GM12878 (cell line): ENCODE measurements at regions not wholly inside any gene's neighbourhood (a gene's known extent, or its start where the extent isn't known, plus 50 kb on each side); places are given as distances from the start of the nearest gene placed in this dataset.

Source experiments
- ATAC-seq: fragments of 200-7000 bp; cut with Tn5 transposase; 3 replicates; pipeline ENCODE4 v1.9.1; 2020; ENCODE audit warnings: mild to moderate bottlenecking, moderate library complexity
- BruUV-seq: library from RNA; stranded (reverse); fragments of 400-500 nt; replicated peaks from 2 replicates; lab custom pipeline; 2021; lab: Mats Ljungman, UMichigan
- CTCF ChIA-PET: fragments of 300-600 bp; sonication (Branson Sonifier 250); formaldehyde crosslinking; extraction: SDS; loops from one replicate; lab custom pipeline; 2021; ENCODE audit warnings: inconsistent platforms; lab: Yijun Ruan, JAX
- POLR2A ChIA-PET: fragments of 350-600 bp; formaldehyde crosslinking; extraction: SDS; loops from one replicate; lab custom pipeline; 2021; ENCODE audit warnings: inconsistent platforms; lab: Charles Lee
- RAD21 ChIA-PET: fragments of 300-600 bp; sonication (Branson Sonifier 250); formaldehyde crosslinking; loops from one replicate; lab custom pipeline; 2023; ENCODE audit warnings: antibody characterized with exemption; ENCODE audit not compliant: unreplicated experiment; lab: Charles Lee
- SMC1A ChIA-PET: fragments of 300-600 bp; sonication (Branson Sonifier 250); formaldehyde crosslinking; loops from one replicate; lab custom pipeline; 2023; ENCODE audit not compliant: unreplicated experiment, uncharacterized antibody; lab: Charles Lee
- DNase-seq: peaks from one replicate; pipeline ENCODE4 v3.0.0-alpha.2; 2011; ENCODE audit warnings: low read depth, low spot score
- FAIRE-seq: peaks from 3 replicates; lab custom pipeline; 2011; peaks lifted over from hg19 to GRCh38; lab: Jason Lieb, UNC
- H2AFZ ChIP-seq: 2 replicates; pipeline ENCODE4 v1.6.0; 2011; ENCODE audit warnings: low read depth, low read length, control low read depth; ENCODE audit not compliant: control insufficient read depth
- H3K27ac ChIP-seq: 2 replicates; pipeline ENCODE4 v1.5.1; 2011; ENCODE audit warnings: control low read depth; ENCODE audit not compliant: control insufficient read depth, insufficient read depth
- H3K27me3 ChIP-seq, 2 experiments: replicated peaks in 1 of 2; 2 replicates each; pipeline versions ENCODE4 v1.6.0 to v1.6.1; 2011; ENCODE audit warnings: low read length in 1 of 2; ENCODE audit not compliant: control insufficient read depth in 2 of 2, insufficient read depth in 2 of 2
- H3K36me3 ChIP-seq, 2 experiments: 2 replicates each; pipeline ENCODE4 v1.5.1; 2011; ENCODE audit warnings: low read length in 1 of 2; ENCODE audit not compliant: control insufficient read depth in 2 of 2, insufficient read depth in 2 of 2
- H3K4me1 ChIP-seq: 2 replicates; pipeline ENCODE4 v1.6.1; 2011; ENCODE audit warnings: mild to moderate bottlenecking, low read length, moderate library complexity, mixed read lengths; ENCODE audit not compliant: control insufficient read depth, insufficient read depth
- H3K4me2 ChIP-seq: 2 replicates; pipeline ENCODE4 v1.6.0; 2011; ENCODE audit warnings: control low read depth; ENCODE audit not compliant: control insufficient read depth, insufficient read depth
- H3K4me3 ChIP-seq: fragments of 200-600 bp; sonication (generic); 2 replicates; pipeline ENCODE4 v1.5.1; 2016
- H3K79me2 ChIP-seq: 2 replicates; pipeline ENCODE4 v1.6.0; 2011; ENCODE audit warnings: low read length; ENCODE audit not compliant: control insufficient read depth, insufficient read depth
- H3K9ac ChIP-seq: 2 replicates; pipeline ENCODE4 v1.8.0; 2011; ENCODE audit warnings: low read length, control low read depth, mixed read lengths; ENCODE audit not compliant: control insufficient read depth, insufficient read depth
- H3K9me3 ChIP-seq: replicated peaks from 3 replicates; pipeline ENCODE4 v1.5.1; 2011; ENCODE audit warnings: mild to moderate bottlenecking, low read length; ENCODE audit not compliant: control insufficient read depth, insufficient read depth
- H4K20me1 ChIP-seq: 2 replicates; pipeline ENCODE4 v1.6.0; 2011; ENCODE audit not compliant: control insufficient read depth, insufficient read depth
- ATF3 ChIP-seq: IDR thresholded peaks from 2 replicates; pipeline ENCODE4 v1.6.1; 2011; ENCODE audit warnings: low read depth, mild to moderate bottlenecking, low read length, moderate library complexity, borderline replicate concordance; ENCODE audit errors: extremely low read depth
- BACH1 ChIP-seq: fragments of 450-650 bp; IDR thresholded peaks from 2 replicates; pipeline ENCODE4 v1.6.1; 2017; ENCODE audit warnings: mild to moderate bottlenecking, borderline replicate concordance
- CBFB ChIP-seq: IDR thresholded peaks from 2 replicates; pipeline ENCODE4 v1.6.1; 2016; ENCODE audit warnings: antibody characterized with exemption, low read depth
- DPF2 ChIP-seq: fragments of 450-650 bp; IDR thresholded peaks from 2 replicates; pipeline ENCODE4 v1.6.1; 2017; ENCODE audit warnings: mild to moderate bottlenecking
- E2F4 ChIP-seq: IDR thresholded peaks from 2 replicates; pipeline ENCODE4 v1.6.1; 2012; ENCODE audit warnings: low read depth, low read length, improper control_type of control experiment
- GABPA ChIP-seq: IDR thresholded peaks from 2 replicates; pipeline ENCODE4 v1.6.1; 2014; ENCODE audit warnings: antibody characterized with exemption, low read depth, mild to moderate bottlenecking, inconsistent platforms
- KDM1A ChIP-seq: fragments of 200-600 bp; sonication (generic); IDR thresholded peaks from 2 replicates; pipeline ENCODE4 v1.6.1; 2016; ENCODE audit warnings: borderline replicate concordance
- NR2C2 ChIP-seq: IDR thresholded peaks from 2 replicates; pipeline ENCODE4 v1.6.1; 2011; ENCODE audit warnings: borderline replicate concordance, low read depth; ENCODE audit not compliant: control insufficient read depth, insufficient read length
- POLR2AphosphoS5 ChIP-seq: IDR thresholded peaks from 2 replicates; pipeline ENCODE4 v1.6.1; 2011; ENCODE audit warnings: mild to moderate bottlenecking, low read length, inconsistent platforms
- REST ChIP-seq: IDR thresholded peaks from 2 replicates; pipeline ENCODE4 v1.6.1; 2012; ENCODE audit warnings: mild to moderate bottlenecking, low read depth, low read length
- STAT1 ChIP-seq: fragments of 450-650 bp; conservative IDR thresholded peaks from 2 replicates; pipeline ENCODE4 v1.6.1; 2014; ENCODE audit warnings: antibody characterized with exemption, mild to moderate bottlenecking
- USF1 ChIP-seq: IDR thresholded peaks from 2 replicates; pipeline ENCODE4 v1.6.1; 2011; ENCODE audit warnings: borderline replicate concordance, low read depth, mild to moderate bottlenecking, moderate library complexity, mixed read lengths, low read length; ENCODE audit not compliant: insufficient read depth; ENCODE audit errors: extremely low read length
- USF2 ChIP-seq: IDR thresholded peaks from 2 replicates; pipeline ENCODE4 v1.6.1; 2011; ENCODE audit warnings: low read depth, low read length, improper control_type of control experiment, borderline replicate concordance
- ZNF274 ChIP-seq: IDR thresholded peaks from one replicate; pipeline ENCODE4 v1.8.0; 2011; ENCODE audit not compliant: insufficient read length, insufficient read depth
- WGBS: methylation state at CpG from one replicate; pipeline ENCODE4 v1.1.6; 2016; ENCODE audit warnings: low lambda C conversion rate; ENCODE audit not compliant: insufficient replicate concordance, insufficient coverage; ENCODE audit errors: missing lambda C conversion rate; 5-methylcytosine and 5-hydroxymethylcytosine counted together
- in situ Hi-C: fragments of 300-500 bp; cut with MboI; formaldehyde crosslinking; loops from 9 replicates; pipeline ENCODE4 v1.14.3; 2018; ENCODE audit warnings: mixed read lengths
- intact Hi-C: fragments of 100-400 bp; cut with micrococcal nuclease; formaldehyde crosslinking; loops from one replicate; pipeline ENCODE4 v1.14.2; 2022; ENCODE audit not compliant: unreplicated experiment

GRCh38 chr21:41620982-41621381 lies 113.0 kb upstream of the TMPRSS2 start (continued):
- TF ChIP-seq GABPA (no peak), DPF2 (no peak), KDM1A (no peak)

- POLR2A ChIA-PET = no interaction called here
- TF ChIP-seq BACH1 (no peak), STAT1 (no peak), ATF3 (no peak), POLR2AphosphoS5 (no peak), USF1 (no peak), ZNF274 (no peak), NR2C2 (no peak), E2F4 (no peak), REST (no peak), CBFB (no peak), USF2 (no peak)
These were observed 112.6 kb upstream of the TMPRSS2 start for GRCh38 chr21:41620541-41620940.

More at GRCh38 chr21:41620541-41620940, 112.6 kb upstream of the TMPRSS2 start:
- SMC1A ChIA-PET = no interaction called here
- RAD21 ChIA-PET = no interaction called here
- in situ Hi-C loops (no loop called here), intact Hi-C loops (no loop called here)
- Histone ChIP-seq H3K79me2 (no peaks in the 10 kb centered on the region), H3K4me2 (no peak overlapping the region), H3K27me3 (no peaks in the 10 kb centered on the region; a peak in 1 of 4 replicates), H2AFZ (no peak overlapping the region), H4K20me1 (no peaks in the 10 kb centered on the region), H3K27ac (no peak overlapping the region), H3K4me1 (no peaks in the 10 kb centered on the region; the same call in 1 of the 2 replicates), H3K4me3 (no peak overlapping the region), H3K36me3 (no peaks in the 10 kb centered on the region), H3K9ac (no peak overlapping the region), H3K9me3 (no peaks in the 10 kb centered on the region; the same call in 2 of the 3 replicates)
- WGBS = 24% methylated on average over 6 of the region's 6 CpGs
- FAIRE-seq (no peak), ATAC-seq (no peak), DNase-seq (no peak)
- CTCF ChIA-PET = interaction anchor here (1.7 kb wide), 1 partner anchor 12 kb away, joined by 4 read pairs; no protein-coding TSS in a partner anchor
- no TSS peak for BruUV-seq
